ENCODE measurements at regions not wholly inside any gene's neighbourhood (a gene's known extent, or its start where the extent isn't known, plus 50 kb on each side); places are given as distances from the start of the nearest gene placed in this dataset.

DNA sequence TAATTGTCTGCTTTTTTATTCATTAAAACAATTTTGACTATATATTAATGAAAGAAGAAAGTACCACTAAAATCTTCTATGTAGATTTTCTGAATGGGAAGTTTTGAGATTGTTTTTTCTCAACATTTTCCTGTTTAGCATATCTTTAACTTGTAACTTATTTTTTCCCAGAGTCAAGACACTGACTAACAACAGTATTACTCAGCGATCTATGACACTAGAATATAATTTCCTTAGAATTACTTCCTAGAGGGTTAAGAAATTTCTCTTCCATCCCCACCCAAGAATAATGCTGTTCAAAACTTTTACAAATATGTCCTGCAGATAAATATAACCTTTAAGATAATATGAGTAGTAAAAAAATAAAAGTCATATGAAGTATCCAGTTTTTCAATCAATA lies 218.2 kb upstream of the NR5A2 start:
- Histone ChIP-seq H3K27ac (replicated peaks; ENCODE audit: low read length) (no peak overlapping the region), H2BK120ac (ENCODE audit: low read depth, low read length) (no peak overlapping the region), H3K27me3 (ENCODE audit: control insufficient read depth in 3 of 3, insufficient read depth in 3 of 3, low read depth in 1 of 3, low read length in 3 of 3) (no peaks in the 10 kb centered on the region), H3K36me3 (replicated peaks in 1 of 2; ENCODE audit: control insufficient read depth in 2 of 2, insufficient read depth in 2 of 2, low read length in 2 of 2) (no peaks in the 10 kb centered on the region), H2AFZ (ENCODE audit: low read length) (no peak overlapping the region), H3K4me2 (ENCODE audit: insufficient read depth, low read length, poor library complexity, severe bottlenecking) (no peak overlapping the region), H2BK5ac (ENCODE audit: low read length) (no peak overlapping the region), H3K79me1 (ENCODE audit: low read depth, low read length) (no peaks in the 10 kb centered on the region), H3K18ac (ENCODE audit: low read length) (no peak overlapping the region), H4K91ac (ENCODE audit: low read depth, low read length, poor library complexity) (no peak overlapping the region), H3K14ac (ENCODE audit: low read length) (no peak overlapping the region), H2AK5ac (ENCODE audit: low read depth, low read length) (no peak overlapping the region), H3K4ac (ENCODE audit: low read length) (no peak overlapping the region), H2BK15ac (ENCODE audit: low read length) (no peak overlapping the region), H3K4me3 (ENCODE audit: low read length in 2 of 2) (no peak overlapping the region), H3K4me1 (ENCODE audit: control insufficient read depth in 2 of 2, insufficient read depth in 1 of 2, low read depth in 1 of 2, low read length in 2 of 2) (no peaks in the 10 kb centered on the region), H3K23ac (ENCODE audit: low read depth, low read length, poor library complexity) (no peak overlapping the region), H2BK12ac (ENCODE audit: low read length) (no peak overlapping the region), H3K9ac (ENCODE audit: low read depth, low read length, poor library complexity) (no peak overlapping the region), H4K8ac (ENCODE audit: low read depth, low read length) (no peak overlapping the region), H3K9me3 (replicated peaks in 1 of 2; ENCODE audit: control insufficient read depth in 2 of 2, insufficient read depth in 1 of 2, low read depth in 1 of 2, low read length in 2 of 2) (no peaks in the 10 kb centered on the region)
- no CpG with 5 or more reads among the region's 1 CpG for WGBS, 2 donors (ENCODE audit: extremely low coverage in 2 of 2, insufficient read length in 2 of 2, insufficient replicate concordance in 1 of 2)
- no peak for DNase-seq (ENCODE audit: low spot score)

DNA sequence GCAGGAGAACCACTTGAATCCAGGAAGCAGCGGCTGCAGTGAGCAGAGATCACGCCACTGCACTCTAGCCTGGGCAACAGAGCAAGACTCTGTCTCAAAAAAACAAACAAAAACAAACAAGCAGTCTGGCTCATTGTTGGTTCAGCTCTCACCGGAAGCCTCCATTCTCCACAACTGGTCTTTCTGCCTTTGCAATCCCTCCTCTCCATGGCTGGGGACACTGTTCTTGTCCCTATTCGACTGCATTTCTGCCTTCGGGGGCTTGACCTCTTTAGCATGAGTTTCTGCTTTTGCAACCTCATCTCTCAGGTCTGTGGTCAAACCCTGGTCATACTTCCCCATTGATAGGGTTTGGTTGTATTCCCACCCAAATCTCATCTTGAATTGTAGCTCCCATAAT lies 216.3 kb upstream of the NR5A2 start:
- Histone ChIP-seq H3K23ac (ENCODE audit: low read depth, low read length, poor library complexity) (no peak overlapping the region), H2BK5ac (ENCODE audit: low read length) (no peak overlapping the region), H2BK12ac (ENCODE audit: low read length) (no peak overlapping the region), H3K4ac (ENCODE audit: low read length) (no peak overlapping the region), H2BK120ac (ENCODE audit: low read depth, low read length) (no peak overlapping the region), H2AK5ac (ENCODE audit: low read depth, low read length) (no peak overlapping the region), H3K27me3 (ENCODE audit: control insufficient read depth in 3 of 3, insufficient read depth in 3 of 3, low read depth in 1 of 3, low read length in 3 of 3) (no peaks in the 10 kb centered on the region), H4K91ac (ENCODE audit: low read depth, low read length, poor library complexity) (no peak overlapping the region), H3K36me3 (replicated peaks in 1 of 2; ENCODE audit: control insufficient read depth in 2 of 2, insufficient read depth in 2 of 2, low read length in 2 of 2) (no peaks in the 10 kb centered on the region), H3K4me2 (ENCODE audit: insufficient read depth, low read length, poor library complexity, severe bottlenecking) (no peak overlapping the region), H3K9ac (ENCODE audit: low read depth, low read length, poor library complexity) (no peak overlapping the region), H3K14ac (ENCODE audit: low read length) (no peak overlapping the region), H3K4me3 (ENCODE audit: low read length in 2 of 2) (no peak overlapping the region), H3K4me1 (ENCODE audit: control insufficient read depth in 2 of 2, insufficient read depth in 1 of 2, low read depth in 1 of 2, low read length in 2 of 2) (no peaks in the 10 kb centered on the region), H4K8ac (ENCODE audit: low read depth, low read length) (no peak overlapping the region), H2AFZ (ENCODE audit: low read length) (no peak overlapping the region), H2BK15ac (ENCODE audit: low read length) (no peak overlapping the region), H3K79me1 (ENCODE audit: low read depth, low read length) (no peaks in the 10 kb centered on the region), H3K9me3 (replicated peaks in 1 of 2; ENCODE audit: control insufficient read depth in 2 of 2, insufficient read depth in 1 of 2, low read depth in 1 of 2, low read length in 2 of 2) (no peaks in the 10 kb centered on the region), H3K18ac (ENCODE audit: low read length) (no peak overlapping the region), H3K27ac (replicated peaks; ENCODE audit: low read length) (no peak overlapping the region)
- no CpG with 5 or more reads among the region's 5 CpGs for whole genome bisulfite sequencing, 2 donors (ENCODE audit: extremely low coverage in 2 of 2, insufficient read length in 2 of 2, insufficient replicate concordance in 1 of 2)
- DNase-seq (ENCODE audit: low spot score): no peak

DNA sequence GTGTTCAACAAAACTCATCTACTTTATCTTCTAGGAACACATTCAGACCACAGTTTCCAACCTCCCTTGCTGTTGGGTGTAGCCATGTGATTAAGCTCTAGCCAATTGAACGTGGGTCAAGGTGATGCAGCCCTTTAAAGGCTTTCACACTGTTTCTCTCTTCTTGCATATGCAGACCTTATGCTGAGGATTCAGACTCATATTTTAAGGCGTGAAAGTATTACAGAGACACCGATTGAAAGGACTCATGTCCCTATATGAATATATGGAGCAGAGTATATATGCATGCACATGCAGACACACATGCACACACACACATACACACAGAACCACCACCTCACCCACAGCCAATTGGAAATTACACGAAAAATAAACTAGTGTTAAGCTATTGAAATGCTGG lies 214.3 kb upstream of the NR5A2 start:
- no CpG with 5 or more reads among the region's 4 CpGs for WGBS, 2 donors (ENCODE audit: extremely low coverage in 2 of 2, insufficient read length in 2 of 2, insufficient replicate concordance in 1 of 2)
- no peak overlapping the region for H4K91ac ChIP-seq (ENCODE audit: low read depth, low read length, poor library complexity)
- no peak overlapping the region for H2BK5ac ChIP-seq (ENCODE audit: low read length)

DNA sequence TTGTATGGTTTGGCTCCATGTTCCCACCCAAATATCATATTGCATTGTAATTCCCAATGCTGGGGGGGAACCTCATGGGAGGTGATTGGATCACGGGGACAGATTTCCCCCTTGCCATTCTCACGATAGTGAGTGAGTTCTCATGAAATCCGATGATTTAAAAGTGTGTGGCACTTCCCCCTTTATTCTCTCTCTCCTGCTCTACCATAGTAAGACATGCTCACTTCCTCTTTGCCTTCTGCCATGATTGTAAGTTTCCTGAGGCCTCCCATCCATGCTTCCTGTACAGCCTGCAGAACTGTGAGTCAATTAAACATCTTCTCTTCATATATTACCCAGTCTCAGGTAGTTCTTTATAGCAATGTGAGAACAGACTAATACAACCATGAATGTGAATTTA lies 211.6 kb upstream of the NR5A2 start:
- no peak overlapping the region for H2AK5ac ChIP-seq (ENCODE audit: low read depth, low read length)
- H3K36me3 ChIP-seq (replicated peaks in 1 of 2; ENCODE audit: control insufficient read depth in 2 of 2, insufficient read depth in 2 of 2, low read length in 2 of 2): no peaks in the 10 kb centered on the region

More for the DNA sequence above, 214.3 kb upstream of the NR5A2 start:
- Histone ChIP-seq H2AFZ (ENCODE audit: low read length) (no peak overlapping the region), H2BK12ac (ENCODE audit: low read length) (no peak overlapping the region), H3K23ac (ENCODE audit: low read depth, low read length, poor library complexity) (no peak overlapping the region), H3K79me1 (ENCODE audit: low read depth, low read length) (no peaks in the 10 kb centered on the region), H2BK120ac (ENCODE audit: low read depth, low read length) (no peak overlapping the region), H4K8ac (ENCODE audit: low read depth, low read length) (no peak overlapping the region), H3K14ac (ENCODE audit: low read length) (no peak overlapping the region), H3K27ac (replicated peaks; ENCODE audit: low read length) (no peak overlapping the region), H3K36me3 (replicated peaks in 1 of 2; ENCODE audit: control insufficient read depth in 2 of 2, insufficient read depth in 2 of 2, low read length in 2 of 2) (no peaks in the 10 kb centered on the region), H2BK15ac (ENCODE audit: low read length) (no peak overlapping the region), H3K4ac (ENCODE audit: low read length) (no peak overlapping the region), H3K4me3 (ENCODE audit: low read length in 2 of 2) (no peak overlapping the region), H3K4me2 (ENCODE audit: insufficient read depth, low read length, poor library complexity, severe bottlenecking) (no peak overlapping the region), H3K4me1 (ENCODE audit: control insufficient read depth in 2 of 2, insufficient read depth in 1 of 2, low read depth in 1 of 2, low read length in 2 of 2) (no peaks in the 10 kb centered on the region), H3K18ac (ENCODE audit: low read length) (no peak overlapping the region), H3K9me3 (replicated peaks in 1 of 2; ENCODE audit: control insufficient read depth in 2 of 2, insufficient read depth in 1 of 2, low read depth in 1 of 2, low read length in 2 of 2) (no peaks in the 10 kb centered on the region), H2AK5ac (ENCODE audit: low read depth, low read length) (no peak overlapping the region), H3K27me3 (ENCODE audit: control insufficient read depth in 3 of 3, insufficient read depth in 3 of 3, low read depth in 1 of 3, low read length in 3 of 3) (no peaks in the 10 kb centered on the region), H3K9ac (ENCODE audit: low read depth, low read length, poor library complexity) (no peak overlapping the region)
- no peak for DNase-seq (ENCODE audit: low spot score)

More for the DNA sequence above, 211.6 kb upstream of the NR5A2 start:
- H2BK12ac ChIP-seq (ENCODE audit: low read length): no peak overlapping the region
- no peak overlapping the region for H4K8ac ChIP-seq (ENCODE audit: low read depth, low read length)
- H3K18ac ChIP-seq (ENCODE audit: low read length): no peak overlapping the region
- no peak overlapping the region for H3K4me2 ChIP-seq (ENCODE audit: insufficient read depth, low read length, poor library complexity, severe bottlenecking)
- H3K14ac ChIP-seq (ENCODE audit: low read length): no peak overlapping the region
- no peak overlapping the region for H3K4me3 ChIP-seq (ENCODE audit: low read length in 2 of 2)
- no peak overlapping the region for H3K4ac ChIP-seq (ENCODE audit: low read length)
- no peak overlapping the region for H2BK15ac ChIP-seq (ENCODE audit: low read length)
- no peaks in the 10 kb centered on the region for H3K79me1 ChIP-seq (ENCODE audit: low read depth, low read length)
- no peak overlapping the region for H2AFZ ChIP-seq (ENCODE audit: low read length)
- no CpG with 5 or more reads among the region's 3 CpGs for WGBS, 2 donors (ENCODE audit: extremely low coverage in 2 of 2, insufficient read length in 2 of 2, insufficient replicate concordance in 1 of 2)
- H3K27me3 ChIP-seq (ENCODE audit: control insufficient read depth in 3 of 3, insufficient read depth in 3 of 3, low read depth in 1 of 3, low read length in 3 of 3): no peaks in the 10 kb centered on the region
- H3K27ac ChIP-seq (replicated peaks; ENCODE audit: low read length): no peak overlapping the region
- H2BK120ac ChIP-seq (ENCODE audit: low read depth, low read length): no peak overlapping the region
- H3K9me3 ChIP-seq (replicated peaks in 1 of 2; ENCODE audit: control insufficient read depth in 2 of 2, insufficient read depth in 1 of 2, low read depth in 1 of 2, low read length in 2 of 2): no peaks in the 10 kb centered on the region
- H3K23ac ChIP-seq (ENCODE audit: low read depth, low read length, poor library complexity): no peak overlapping the region
- no peak overlapping the region for H4K91ac ChIP-seq (ENCODE audit: low read depth, low read length, poor library complexity)
- DNase-seq (ENCODE audit: low spot score): no peak
- no peaks in the 10 kb centered on the region for H3K4me1 ChIP-seq (ENCODE audit: control insufficient read depth in 2 of 2, insufficient read depth in 1 of 2, low read depth in 1 of 2, low read length in 2 of 2)
- no peak overlapping the region for H3K9ac ChIP-seq (ENCODE audit: low read depth, low read length, poor library complexity)
- no peak overlapping the region for H2BK5ac ChIP-seq (ENCODE audit: low read length)
